ENCODE measurements at regions not wholly inside any gene's neighbourhood (a gene's known extent, or its start where the extent isn't known, plus 50 kb on each side); places are given as distances from the start of the nearest gene placed in this dataset.

DNA sequence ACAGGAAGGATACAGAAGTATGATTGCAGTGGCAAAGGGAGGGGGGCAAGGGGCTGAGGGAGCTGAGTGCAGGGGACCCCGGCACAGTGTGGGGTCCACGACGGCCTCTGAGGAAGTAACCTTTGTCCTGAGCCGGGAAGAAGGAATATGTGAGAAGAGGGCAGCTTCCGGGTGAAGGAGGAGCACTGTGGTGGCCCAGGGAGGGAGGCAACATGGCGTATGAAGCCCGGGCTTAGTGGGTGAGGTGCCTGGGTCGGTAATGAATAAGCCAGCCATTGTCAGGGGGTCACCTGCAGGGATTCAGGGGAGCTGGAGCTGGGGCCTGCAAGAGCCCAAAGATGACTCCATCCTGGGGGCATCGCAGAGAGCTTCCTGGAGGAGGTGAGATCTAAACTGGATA is 200.4 kb downstream of the FOXD2 start:
- no peak overlapping the region for H3K4me2 ChIP-seq (ENCODE audit: control insufficient read depth, extremely low read depth, insufficient read depth, low read depth, low read length)
- H3K9me3 ChIP-seq (ENCODE audit: control insufficient read depth, low read depth, low read length): no peaks in the 10 kb centered on the region
- no peaks in the 10 kb centered on the region for H3K36me3 ChIP-seq (ENCODE audit: control insufficient read depth in 2 of 2, extremely low read depth in 1 of 2, insufficient read depth in 2 of 2, low read length in 2 of 2)
- no peak overlapping the region for H3K27ac ChIP-seq (ENCODE audit: control insufficient read depth, insufficient read depth, low read length)
- no peak overlapping the region for H3K9ac ChIP-seq (ENCODE audit: control insufficient read depth, extremely low read depth, insufficient read depth, low read length)
- no peaks in the 10 kb centered on the region for H4K20me1 ChIP-seq (ENCODE audit: control insufficient read depth, extremely low read depth, insufficient read depth, low read length)
- FAIRE-seq (no peak), DNase-seq (ENCODE audit: low read depth, low spot score) (no peak)
- no peaks in the 10 kb centered on the region for H3K9me1 ChIP-seq (ENCODE audit: control insufficient read depth, extremely low read depth, insufficient read depth, low read length)
- no peaks in the 10 kb centered on the region for H3K79me2 ChIP-seq (ENCODE audit: control insufficient read depth, insufficient read depth, low read length)
- no peak overlapping the region for H3K4me3 ChIP-seq (ENCODE audit: control insufficient read depth in 2 of 3, extremely low read depth in 1 of 3, insufficient read depth in 2 of 3, low read depth in 1 of 3, low read length in 3 of 3)
- dilution Hi-C loops (cut with MboI; ENCODE audit: extremely low pct_ligation_motif_present, low sequenced_read_pairs): no loop called here
- no peaks in the 10 kb centered on the region for H3K4me1 ChIP-seq (ENCODE audit: control insufficient read depth, extremely low read depth, insufficient read depth, low read length)
- TF ChIP-seq, protein P1, sequence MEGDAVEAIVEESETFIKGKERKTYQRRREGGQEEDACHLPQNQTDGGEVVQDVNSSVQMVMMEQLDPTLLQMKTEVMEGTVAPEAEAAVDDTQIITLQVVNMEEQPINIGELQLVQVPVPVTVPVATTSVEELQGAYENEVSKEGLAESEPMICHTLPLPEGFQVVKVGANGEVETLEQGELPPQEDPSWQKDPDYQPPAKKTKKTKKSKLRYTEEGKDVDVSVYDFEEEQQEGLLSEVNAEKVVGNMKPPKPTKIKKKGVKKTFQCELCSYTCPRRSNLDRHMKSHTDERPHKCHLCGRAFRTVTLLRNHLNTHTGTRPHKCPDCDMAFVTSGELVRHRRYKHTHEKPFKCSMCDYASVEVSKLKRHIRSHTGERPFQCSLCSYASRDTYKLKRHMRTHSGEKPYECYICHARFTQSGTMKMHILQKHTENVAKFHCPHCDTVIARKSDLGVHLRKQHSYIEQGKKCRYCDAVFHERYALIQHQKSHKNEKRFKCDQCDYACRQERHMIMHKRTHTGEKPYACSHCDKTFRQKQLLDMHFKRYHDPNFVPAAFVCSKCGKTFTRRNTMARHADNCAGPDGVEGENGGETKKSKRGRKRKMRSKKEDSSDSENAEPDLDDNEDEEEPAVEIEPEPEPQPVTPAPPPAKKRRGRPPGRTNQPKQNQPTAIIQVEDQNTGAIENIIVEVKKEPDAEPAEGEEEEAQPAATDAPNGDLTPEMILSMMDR (optimal IDR thresholded peaks at IDR 0.05 in 1 of 3, IDR thresholded peaks at IDR 0.05 in 1 of 3, conservative IDR thresholded peaks at IDR 0.05 in 1 of 3; ENCODE audit: extremely low read depth in 1 of 3, insufficient read depth in 2 of 3, low read length in 3 of 3): no peak
- no peak for TF ChIP-seq EZH2 (IDR thresholded peaks at IDR 0.05; ENCODE audit: low read length)
- H3K27me3 ChIP-seq (ENCODE audit: control insufficient read depth, extremely low read depth, insufficient read depth, low read length): peaks cover 24% of the 10 kb centered on the region
- no peak overlapping the region for H2AFZ ChIP-seq (ENCODE audit: control insufficient read depth, low read length)

DNA sequence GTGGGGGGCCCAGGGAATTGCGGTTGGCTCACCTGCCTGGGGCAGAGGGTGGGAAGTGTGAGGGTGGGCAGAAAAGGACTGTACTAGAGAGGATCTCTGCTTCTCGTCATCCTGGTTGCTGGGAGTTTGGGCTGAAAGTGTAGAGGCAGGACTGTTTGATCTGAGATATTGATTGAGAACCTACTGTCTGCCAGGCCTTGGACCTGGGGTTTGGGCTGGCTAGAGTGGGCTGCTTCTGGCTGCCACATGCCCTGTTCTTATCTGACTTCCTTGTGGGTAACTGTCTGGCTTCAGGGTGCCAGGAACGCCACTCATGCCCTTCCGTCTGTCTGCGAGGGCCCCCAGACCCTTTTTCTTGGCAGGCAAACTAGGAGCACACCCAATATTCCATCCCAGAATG is 200.9 kb downstream of the FOXD2 start:
- Histone ChIP-seq H4K20me1 (ENCODE audit: control insufficient read depth, extremely low read depth, insufficient read depth, low read length) (no peaks in the 10 kb centered on the region), H3K9me1 (ENCODE audit: control insufficient read depth, extremely low read depth, insufficient read depth, low read length) (no peaks in the 10 kb centered on the region), H3K27me3 (ENCODE audit: control insufficient read depth, extremely low read depth, insufficient read depth, low read length) (peaks cover 19% of the 10 kb centered on the region), H3K27ac (ENCODE audit: control insufficient read depth, insufficient read depth, low read length) (no peak overlapping the region), H3K79me2 (ENCODE audit: control insufficient read depth, insufficient read depth, low read length) (no peaks in the 10 kb centered on the region), H2AFZ (ENCODE audit: control insufficient read depth, low read length) (no peak overlapping the region), H3K36me3 (ENCODE audit: control insufficient read depth in 2 of 2, extremely low read depth in 1 of 2, insufficient read depth in 2 of 2, low read length in 2 of 2) (no peaks in the 10 kb centered on the region), H3K4me1 (ENCODE audit: control insufficient read depth, extremely low read depth, insufficient read depth, low read length) (no peaks in the 10 kb centered on the region), H3K4me3 (ENCODE audit: control insufficient read depth in 2 of 3, extremely low read depth in 1 of 3, insufficient read depth in 2 of 3, low read depth in 1 of 3, low read length in 3 of 3) (no peak overlapping the region), H3K9me3 (ENCODE audit: control insufficient read depth, low read depth, low read length) (no peaks in the 10 kb centered on the region), H3K9ac (ENCODE audit: control insufficient read depth, extremely low read depth, insufficient read depth, low read length) (no peak overlapping the region), H3K4me2 (ENCODE audit: control insufficient read depth, extremely low read depth, insufficient read depth, low read depth, low read length) (no peak overlapping the region)
- dilution Hi-C loops (cut with MboI; ENCODE audit: extremely low pct_ligation_motif_present, low sequenced_read_pairs): no loop called here
- DNase-seq (ENCODE audit: low read depth, low spot score) (no peak), FAIRE-seq (no peak)
- TF ChIP-seq EZH2 (IDR thresholded peaks at IDR 0.05; ENCODE audit: low read length): no peak
- TF ChIP-seq, protein P1 (optimal IDR thresholded peaks at IDR 0.05 in 1 of 3, IDR thresholded peaks at IDR 0.05 in 1 of 3, conservative IDR thresholded peaks at IDR 0.05 in 1 of 3; ENCODE audit: extremely low read depth in 1 of 3, insufficient read depth in 2 of 3, low read length in 3 of 3): no peak
